ENCODE measurements at regions not wholly inside any gene's neighbourhood (a gene's known extent, or its start where the extent isn't known, plus 50 kb on each side); places are given as distances from the start of the nearest gene placed in this dataset.

- no peak overlapping the region for H3K14ac ChIP-seq (ENCODE audit: low read length)
- no peak overlapping the region for H3K4me2 ChIP-seq (ENCODE audit: insufficient read depth, low read length, poor library complexity, severe bottlenecking)
- H3K36me3 ChIP-seq (replicated peaks in 1 of 2; ENCODE audit: control insufficient read depth in 2 of 2, insufficient read depth in 2 of 2, low read length in 2 of 2), result no peaks in the 10 kb centered on the region
- no peaks in the 10 kb centered on the region for H3K9me3 ChIP-seq (replicated peaks in 1 of 2; ENCODE audit: control insufficient read depth in 2 of 2, insufficient read depth in 1 of 2, low read depth in 1 of 2, low read length in 2 of 2)
- H3K4ac ChIP-seq (ENCODE audit: low read length), result no peak overlapping the region
- no peak overlapping the region for H2BK120ac ChIP-seq (ENCODE audit: low read depth, low read length)
- no peak overlapping the region for H3K4me3 ChIP-seq (ENCODE audit: low read length in 2 of 2)
- H3K27me3 ChIP-seq (ENCODE audit: control insufficient read depth in 3 of 3, insufficient read depth in 3 of 3, low read depth in 1 of 3, low read length in 3 of 3), result no peaks in the 10 kb centered on the region
- H2BK12ac ChIP-seq (ENCODE audit: low read length), result no peak overlapping the region
- H3K18ac ChIP-seq (ENCODE audit: low read length), result no peak overlapping the region
- H3K27ac ChIP-seq (replicated peaks; ENCODE audit: low read length), result no peak overlapping the region
- H4K8ac ChIP-seq (ENCODE audit: low read depth, low read length), result no peak overlapping the region
- H3K9ac ChIP-seq (ENCODE audit: low read depth, low read length, poor library complexity), result no peak overlapping the region
- DNase-seq (ENCODE audit: low spot score), result no peak
- H4K91ac ChIP-seq (ENCODE audit: low read depth, low read length, poor library complexity), result no peak overlapping the region
- no peak overlapping the region for H2BK5ac ChIP-seq (ENCODE audit: low read length)
- no peak overlapping the region for H2BK15ac ChIP-seq (ENCODE audit: low read length)
- H3K4me1 ChIP-seq (ENCODE audit: control insufficient read depth in 2 of 2, insufficient read depth in 1 of 2, low read depth in 1 of 2, low read length in 2 of 2), result no peaks in the 10 kb centered on the region
- H2AK5ac ChIP-seq (ENCODE audit: low read depth, low read length), result no peak overlapping the region
- no peak overlapping the region for H3K23ac ChIP-seq (ENCODE audit: low read depth, low read length, poor library complexity)
- no peaks in the 10 kb centered on the region for H3K79me1 ChIP-seq (ENCODE audit: low read depth, low read length)
- H2AFZ ChIP-seq (ENCODE audit: low read length), result no peak overlapping the region
These were observed 1002.0 kb upstream of the PCDH7 start for GRCh38 chr4:29718136-29718535.

GRCh38 chr4:29722253-29722652, 997.9 kb upstream of the PCDH7 start:
- no peak overlapping the region for H3K18ac ChIP-seq (ENCODE audit: low read length)
- no peak overlapping the region for H3K27ac ChIP-seq (replicated peaks; ENCODE audit: low read length)
- no peak overlapping the region for H2AK5ac ChIP-seq (ENCODE audit: low read depth, low read length)
- no peak overlapping the region for H4K91ac ChIP-seq (ENCODE audit: low read depth, low read length, poor library complexity)
- H3K9me3 ChIP-seq (replicated peaks in 1 of 2; ENCODE audit: control insufficient read depth in 2 of 2, insufficient read depth in 1 of 2, low read depth in 1 of 2, low read length in 2 of 2), result no peaks in the 10 kb centered on the region
- H3K27me3 ChIP-seq (ENCODE audit: control insufficient read depth in 3 of 3, insufficient read depth in 3 of 3, low read depth in 1 of 3, low read length in 3 of 3), result no peaks in the 10 kb centered on the region
- no peak overlapping the region for H4K8ac ChIP-seq (ENCODE audit: low read depth, low read length)
- H3K36me3 ChIP-seq (replicated peaks in 1 of 2; ENCODE audit: control insufficient read depth in 2 of 2, insufficient read depth in 2 of 2, low read length in 2 of 2), result no peaks in the 10 kb centered on the region
- H3K79me1 ChIP-seq (ENCODE audit: low read depth, low read length), result no peaks in the 10 kb centered on the region
- no peak overlapping the region for H3K4me2 ChIP-seq (ENCODE audit: insufficient read depth, low read length, poor library complexity, severe bottlenecking)
- no peak overlapping the region for H3K23ac ChIP-seq (ENCODE audit: low read depth, low read length, poor library complexity)
- H3K4me1 ChIP-seq (ENCODE audit: control insufficient read depth in 2 of 2, insufficient read depth in 1 of 2, low read depth in 1 of 2, low read length in 2 of 2), result no peaks in the 10 kb centered on the region
- no peak overlapping the region for H3K14ac ChIP-seq (ENCODE audit: low read length)
- no peak overlapping the region for H3K4ac ChIP-seq (ENCODE audit: low read length)
- no peak overlapping the region for H2BK120ac ChIP-seq (ENCODE audit: low read depth, low read length)
- H2BK12ac ChIP-seq (ENCODE audit: low read length), result no peak overlapping the region
- H2BK15ac ChIP-seq (ENCODE audit: low read length), result no peak overlapping the region
- no CpG with 5 or more reads among the region's 6 CpGs for WGBS, 2 donors (ENCODE audit: extremely low coverage in 2 of 2, insufficient read length in 2 of 2, insufficient replicate concordance in 1 of 2)
- no peak overlapping the region for H2BK5ac ChIP-seq (ENCODE audit: low read length)
- H3K4me3 ChIP-seq (ENCODE audit: low read length in 2 of 2), result no peak overlapping the region
- no peak overlapping the region for H3K9ac ChIP-seq (ENCODE audit: low read depth, low read length, poor library complexity)
- no peak for DNase-seq (ENCODE audit: low spot score)
- no peak overlapping the region for H2AFZ ChIP-seq (ENCODE audit: low read length)

DNA sequence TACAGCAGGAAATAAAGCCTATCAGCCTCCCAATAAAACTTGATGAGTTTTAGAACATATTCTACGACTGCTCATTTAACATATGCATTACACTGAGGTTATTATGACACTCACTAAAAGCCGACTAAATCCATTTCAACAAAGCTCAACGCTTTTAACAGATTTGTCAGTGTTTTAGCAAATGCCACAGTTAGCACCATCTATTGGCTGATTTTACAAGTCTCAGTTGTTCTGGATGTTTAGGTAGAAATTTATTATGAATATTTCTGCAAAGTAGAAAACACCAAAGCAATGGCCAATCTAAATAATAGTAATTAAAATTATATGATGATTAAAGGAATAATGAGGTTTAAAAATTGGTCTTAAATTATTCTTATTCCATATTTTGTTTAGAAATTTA, 993.2 kb upstream of the PCDH7 start:
- H3K18ac ChIP-seq (ENCODE audit: low read length), result no peak overlapping the region
- H3K4ac ChIP-seq (ENCODE audit: low read length), result no peak overlapping the region
- H2AK5ac ChIP-seq (ENCODE audit: low read depth, low read length), result no peak overlapping the region
- no peak overlapping the region for H3K27ac ChIP-seq (replicated peaks; ENCODE audit: low read length)
- no peak overlapping the region for H2BK12ac ChIP-seq (ENCODE audit: low read length)
- no peak overlapping the region for H3K4me2 ChIP-seq (ENCODE audit: insufficient read depth, low read length, poor library complexity, severe bottlenecking)
- H3K79me1 ChIP-seq (ENCODE audit: low read depth, low read length), result no peaks in the 10 kb centered on the region
- H3K9me3 ChIP-seq (replicated peaks in 1 of 2; ENCODE audit: control insufficient read depth in 2 of 2, insufficient read depth in 1 of 2, low read depth in 1 of 2, low read length in 2 of 2), result no peaks in the 10 kb centered on the region
- no peak overlapping the region for H3K4me3 ChIP-seq (ENCODE audit: low read length in 2 of 2)
- no peak overlapping the region for H3K23ac ChIP-seq (ENCODE audit: low read depth, low read length, poor library complexity)
- H3K27me3 ChIP-seq (ENCODE audit: control insufficient read depth in 3 of 3, insufficient read depth in 3 of 3, low read depth in 1 of 3, low read length in 3 of 3), result no peaks in the 10 kb centered on the region
- H3K9ac ChIP-seq (ENCODE audit: low read depth, low read length, poor library complexity), result no peak overlapping the region
- no peak for DNase-seq (ENCODE audit: low spot score)
- no peaks in the 10 kb centered on the region for H3K36me3 ChIP-seq (replicated peaks in 1 of 2; ENCODE audit: control insufficient read depth in 2 of 2, insufficient read depth in 2 of 2, low read length in 2 of 2)
- WGBS, 2 donors (ENCODE audit: extremely low coverage in 2 of 2, insufficient read length in 2 of 2, insufficient replicate concordance in 1 of 2), result no CpG with 5 or more reads among the region's 3 CpGs
- no peaks in the 10 kb centered on the region for H3K4me1 ChIP-seq (ENCODE audit: control insufficient read depth in 2 of 2, insufficient read depth in 1 of 2, low read depth in 1 of 2, low read length in 2 of 2)
- H3K14ac ChIP-seq (ENCODE audit: low read length), result no peak overlapping the region
- no peak overlapping the region for H4K8ac ChIP-seq (ENCODE audit: low read depth, low read length)
- H2BK5ac ChIP-seq (ENCODE audit: low read length), result no peak overlapping the region
- no peak overlapping the region for H2BK120ac ChIP-seq (ENCODE audit: low read depth, low read length)
- no peak overlapping the region for H2BK15ac ChIP-seq (ENCODE audit: low read length)
- H2AFZ ChIP-seq (ENCODE audit: low read length), result no peak overlapping the region
- no peak overlapping the region for H4K91ac ChIP-seq (ENCODE audit: low read depth, low read length, poor library complexity)

GRCh38 chr4:29734343-29735213, 985.6 kb upstream of the PCDH7 start:
- Histone ChIP-seq H3K4me1 (ENCODE audit: control insufficient read depth in 2 of 2, insufficient read depth in 1 of 2, low read depth in 1 of 2, low read length in 2 of 2) (no peaks in the 10 kb centered on the region), H3K36me3 (replicated peaks in 1 of 2; ENCODE audit: control insufficient read depth in 2 of 2, insufficient read depth in 2 of 2, low read length in 2 of 2) (no peaks in the 10 kb centered on the region), H2BK12ac (ENCODE audit: low read length) (no peak overlapping the region), H2BK120ac (ENCODE audit: low read depth, low read length) (no peak overlapping the region), H3K23ac (ENCODE audit: low read depth, low read length, poor library complexity) (no peak overlapping the region), H3K27ac (replicated peaks; ENCODE audit: low read length) (no peak overlapping the region), H3K9me3 (replicated peaks in 1 of 2; ENCODE audit: control insufficient read depth in 2 of 2, insufficient read depth in 1 of 2, low read depth in 1 of 2, low read length in 2 of 2) (no peaks in the 10 kb centered on the region), H3K4me2 (ENCODE audit: insufficient read depth, low read length, poor library complexity, severe bottlenecking) (no peak overlapping the region), H3K4ac (ENCODE audit: low read length) (no peak overlapping the region), H2BK5ac (ENCODE audit: low read length) (no peak overlapping the region), H3K14ac (ENCODE audit: low read length) (no peak overlapping the region), H3K4me3 (ENCODE audit: low read length in 2 of 2) (no peak overlapping the region), H4K91ac (ENCODE audit: low read depth, low read length, poor library complexity) (no peak overlapping the region), H3K9ac (ENCODE audit: low read depth, low read length, poor library complexity) (no peak overlapping the region), H2BK15ac (ENCODE audit: low read length) (no peak overlapping the region), H4K8ac (ENCODE audit: low read depth, low read length) (no peak overlapping the region), H3K79me1 (ENCODE audit: low read depth, low read length) (no peaks in the 10 kb centered on the region), H3K18ac (ENCODE audit: low read length) (no peak overlapping the region), H2AK5ac (ENCODE audit: low read depth, low read length) (no peak overlapping the region), H3K27me3 (ENCODE audit: control insufficient read depth in 3 of 3, insufficient read depth in 3 of 3, low read depth in 1 of 3, low read length in 3 of 3) (no peaks in the 10 kb centered on the region), H2AFZ (ENCODE audit: low read length) (no peak overlapping the region)
- DNase-seq (ENCODE audit: low spot score), result no peak
- no CpG with 5 or more reads among the region's 8 CpGs for WGBS, 2 donors (ENCODE audit: extremely low coverage in 2 of 2, insufficient read length in 2 of 2, insufficient replicate concordance in 1 of 2)
